ENCODE measurements at regions not wholly inside any gene's neighbourhood (a gene's known extent, or its start where the extent isn't known, plus 50 kb on each side); places are given as distances from the start of the nearest gene placed in this dataset.

DNA sequence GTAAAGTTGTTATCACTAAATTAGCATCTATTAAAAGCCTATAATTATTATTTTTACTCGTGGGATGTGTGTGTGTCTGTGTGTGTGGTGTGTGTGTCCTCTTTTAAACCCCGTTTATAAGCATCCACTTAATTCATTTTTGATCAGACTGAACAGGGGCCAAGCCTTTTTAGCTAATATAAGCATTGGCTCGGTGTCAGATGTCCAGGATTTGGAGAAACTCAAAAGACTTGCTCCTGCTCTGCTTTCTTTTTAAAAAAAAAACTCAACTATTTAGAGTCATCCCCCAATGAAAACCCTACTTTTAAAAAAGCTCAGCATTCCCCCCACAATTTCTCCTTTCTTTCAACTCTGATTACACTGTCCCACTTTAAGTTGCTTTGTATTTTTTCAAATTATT is 459.3 kb upstream of the MAF start:
- no peaks in the 10 kb centered on the region for H3K9me3 Mint-ChIP-seq

DNA sequence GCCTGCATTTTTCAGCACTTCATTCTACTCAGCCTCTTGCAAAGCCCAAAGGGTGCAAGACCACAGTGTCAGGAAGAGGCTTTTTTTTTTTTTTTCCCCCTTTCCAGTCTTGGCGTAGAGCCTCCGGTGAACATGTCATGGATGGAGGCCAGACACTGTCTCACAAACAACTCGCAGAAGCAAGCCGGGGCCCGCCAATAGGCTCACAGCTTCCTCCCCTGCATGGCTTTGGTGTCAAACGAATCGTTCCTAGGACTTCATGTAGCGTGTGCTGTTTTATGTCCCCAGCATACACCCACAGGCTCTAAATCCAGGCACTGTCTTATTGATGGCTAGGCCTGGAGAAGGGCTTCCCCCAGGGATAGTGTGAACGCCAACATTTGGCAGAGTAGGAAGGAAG is 457.7 kb upstream of the MAF start:
- Histone ChIP-seq H3K36me3 (ENCODE audit: control insufficient read depth in 2 of 3, insufficient read depth in 3 of 3, low read length in 3 of 3) (no peaks in the 10 kb centered on the region), H3K4me3 (ENCODE audit: low read length) (no peak overlapping the region), H3K9me3 (ENCODE audit: control insufficient read depth in 2 of 3, low read length in 3 of 3) (no peaks in the 10 kb centered on the region), H3K4me1 (ENCODE audit: control insufficient read depth in 2 of 2, insufficient read depth in 2 of 2, low read length in 2 of 2) (no peaks in the 10 kb centered on the region), H3K27ac (ENCODE audit: low read depth, low read length) (no peak overlapping the region), H3K27me3 (ENCODE audit: control insufficient read depth in 2 of 2, insufficient read depth in 2 of 2, low read length in 2 of 2) (no peaks in the 10 kb centered on the region)
- peaks cover 0 to 8% (median 0%) of the 10 kb centered on the region in 5 donors for H3K27me3 Mint-ChIP-seq
- H3K27ac Mint-ChIP-seq = no peak overlapping the region
- no peak overlapping the region for H3K4me3 Mint-ChIP-seq
- CTCF ChIA-PET = no interaction called here
- H3K9me3 Mint-ChIP-seq = no peaks in the 10 kb centered on the region
- DNase-seq = no peak
- H3K4me1 Mint-ChIP-seq = no peaks in the 10 kb centered on the region
- POLR2A ChIA-PET = no interaction called here
- intact Hi-C loops (cut with micrococcal nuclease) = no loop called here
- no peaks in the 10 kb centered on the region for H3K36me3 Mint-ChIP-seq
- no peak for ATAC-seq

More for the DNA sequence above, 459.3 kb upstream of the MAF start:
- Mint-ChIP-seq H3K4me1 (no peaks in the 10 kb centered on the region), H3K36me3 (no peaks in the 10 kb centered on the region), H3K27me3 (peaks cover 0 to 5% (median 0%) of the 10 kb centered on the region in 5 donors), H3K27ac (no peak overlapping the region), H3K4me3 (no peak overlapping the region)
- Histone ChIP-seq H3K9me3 (ENCODE audit: control insufficient read depth in 2 of 3, low read length in 3 of 3) (no peaks in the 10 kb centered on the region), H3K4me1 (ENCODE audit: control insufficient read depth in 2 of 2, insufficient read depth in 2 of 2, low read length in 2 of 2) (no peaks in the 10 kb centered on the region), H3K4me3 (ENCODE audit: low read length) (no peak overlapping the region), H3K27me3 (ENCODE audit: control insufficient read depth in 2 of 2, insufficient read depth in 2 of 2, low read length in 2 of 2) (no peaks in the 10 kb centered on the region), H3K27ac (ENCODE audit: low read depth, low read length) (no peak overlapping the region), H3K36me3 (ENCODE audit: control insufficient read depth in 2 of 3, insufficient read depth in 3 of 3, low read length in 3 of 3) (no peaks in the 10 kb centered on the region)
- ChIA-PET POLR2A (no interaction called here), CTCF (no interaction called here)
- ATAC-seq = no peak
- DNase-seq = no peak
- intact Hi-C loops (cut with micrococcal nuclease) = no loop called here

DNA sequence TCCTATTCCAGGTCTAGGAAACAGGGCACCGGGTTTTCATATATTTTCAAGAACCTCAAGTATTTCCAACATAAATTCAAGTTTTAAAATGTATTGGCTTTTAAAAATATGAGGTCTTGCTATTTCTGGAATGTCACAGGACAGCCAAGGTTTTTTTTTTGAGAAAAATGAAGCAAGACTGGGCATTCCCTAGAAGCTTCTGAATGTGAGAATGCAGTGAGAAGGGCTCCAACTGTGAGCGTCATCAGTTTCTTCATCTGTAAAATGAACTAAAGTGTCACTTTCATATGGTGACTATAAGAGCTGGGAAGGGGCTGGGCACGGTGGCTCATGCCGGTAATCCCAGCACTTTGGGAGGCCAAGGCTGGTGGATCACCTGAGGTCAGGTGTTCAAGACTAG is 455.8 kb upstream of the MAF start:
- Mint-ChIP-seq H3K36me3 (no peaks in the 10 kb centered on the region), H3K27ac (no peak overlapping the region), H3K27me3 (peaks cover 0 to 7% (median 3%) of the 10 kb centered on the region in 5 donors), H3K9me3 (no peaks in the 10 kb centered on the region), H3K4me3 (no peak overlapping the region), H3K4me1 (no peaks in the 10 kb centered on the region)
- CTCF ChIA-PET = no interaction called here
- POLR2A ChIA-PET = no interaction called here
- no peak overlapping the region for H3K4me3 ChIP-seq (ENCODE audit: low read length)
- no peaks in the 10 kb centered on the region for H3K36me3 ChIP-seq (ENCODE audit: control insufficient read depth in 2 of 3, insufficient read depth in 3 of 3, low read length in 3 of 3)
- ATAC-seq = no peak
- H3K9me3 ChIP-seq (ENCODE audit: control insufficient read depth in 2 of 3, low read length in 3 of 3) = no peaks in the 10 kb centered on the region
- no peaks in the 10 kb centered on the region for H3K4me1 ChIP-seq (ENCODE audit: control insufficient read depth in 2 of 2, insufficient read depth in 2 of 2, low read length in 2 of 2)
- DNase-seq = no peak
- no peak overlapping the region for H3K27ac ChIP-seq (ENCODE audit: low read depth, low read length)
- no peaks in the 10 kb centered on the region for H3K27me3 ChIP-seq (ENCODE audit: control insufficient read depth in 2 of 2, insufficient read depth in 2 of 2, low read length in 2 of 2)
- intact Hi-C loops (cut with micrococcal nuclease) = no loop called here

DNA sequence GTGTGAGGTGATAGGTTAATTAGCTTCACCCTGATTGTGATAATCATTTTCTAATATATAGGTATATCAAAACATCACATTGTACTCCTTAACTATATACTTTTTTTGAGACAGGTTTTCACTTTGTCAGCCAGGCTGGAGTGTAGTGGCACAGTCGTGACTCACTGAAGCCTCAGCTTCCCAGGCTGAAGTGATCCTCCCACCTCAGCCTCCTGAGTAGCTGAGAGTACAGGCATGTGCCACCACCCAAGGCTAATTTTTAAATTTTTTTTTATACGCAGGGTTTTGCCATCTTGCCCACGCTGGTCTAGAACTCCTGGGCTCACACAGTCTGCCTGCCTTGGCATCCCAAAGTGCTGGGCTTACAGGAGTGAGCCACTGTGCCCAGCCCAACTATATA is 455.3 kb upstream of the MAF start:
- Mint-ChIP-seq H3K4me3 (no peak overlapping the region), H3K36me3 (no peaks in the 10 kb centered on the region), H3K9me3 (peaks cover 0 to under 1% (median 0%) of the 10 kb centered on the region in 11 donors), H3K27ac (no peak overlapping the region), H3K4me1 (no peaks in the 10 kb centered on the region), H3K27me3 (peaks cover 0 to 7% (median 3%) of the 10 kb centered on the region in 5 donors)
- H3K36me3 ChIP-seq (ENCODE audit: control insufficient read depth in 2 of 3, insufficient read depth in 3 of 3, low read length in 3 of 3) = no peaks in the 10 kb centered on the region
- ChIA-PET CTCF (interaction anchor here (0.6 kb wide), 1 partner anchor 1285 kb away, joined by 3 read pairs; no protein-coding TSS in a partner anchor), POLR2A (no interaction called here)
- intact Hi-C loops (cut with micrococcal nuclease) = no loop called here
- no peak for DNase-seq
- no peak overlapping the region for H3K27ac ChIP-seq (ENCODE audit: low read depth, low read length)
- no peak for ATAC-seq
- no peaks in the 10 kb centered on the region for H3K27me3 ChIP-seq (ENCODE audit: control insufficient read depth in 2 of 2, insufficient read depth in 2 of 2, low read length in 2 of 2)
- H3K4me3 ChIP-seq (ENCODE audit: low read length) = no peak overlapping the region
- no peaks in the 10 kb centered on the region for H3K4me1 ChIP-seq (ENCODE audit: control insufficient read depth in 2 of 2, insufficient read depth in 2 of 2, low read length in 2 of 2)
- H3K9me3 ChIP-seq (ENCODE audit: control insufficient read depth in 2 of 3, low read length in 3 of 3) = no peaks in the 10 kb centered on the region

DNA sequence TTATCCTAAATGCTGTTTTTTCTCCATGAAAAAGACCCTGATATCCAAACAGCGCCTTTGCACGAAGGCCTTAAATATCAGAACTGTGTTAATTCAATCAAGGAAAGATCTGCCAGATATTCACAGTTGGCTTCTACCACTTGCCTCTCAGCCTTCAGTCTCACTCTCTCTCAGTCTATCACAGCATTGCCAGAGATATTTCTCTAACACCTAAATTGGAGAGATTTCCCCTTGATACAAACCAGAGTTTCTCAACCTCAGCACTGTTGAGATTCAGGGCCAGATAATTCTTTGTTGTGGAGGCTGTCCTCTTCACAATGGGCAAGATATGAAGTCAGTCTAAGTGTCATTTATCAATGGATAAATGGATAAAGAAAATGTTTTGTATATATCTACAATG is 454.1 kb upstream of the MAF start:
- no peak overlapping the region for H3K4me3 Mint-ChIP-seq
- H3K36me3 Mint-ChIP-seq = no peaks in the 10 kb centered on the region
- H3K27ac ChIP-seq (ENCODE audit: low read depth, low read length) = no peak overlapping the region
- CTCF ChIA-PET = no interaction called here
- no peaks in the 10 kb centered on the region for H3K36me3 ChIP-seq (ENCODE audit: control insufficient read depth in 2 of 3, insufficient read depth in 3 of 3, low read length in 3 of 3)
- intact Hi-C loops (cut with micrococcal nuclease) = no loop called here
- ATAC-seq (no peak), DNase-seq (no peak)
- peaks cover 0 to 5% (median 0%) of the 10 kb centered on the region in 11 donors for H3K9me3 Mint-ChIP-seq
- H3K4me3 ChIP-seq (ENCODE audit: low read length) = no peak overlapping the region
- peaks cover 0 to 7% (median 3%) of the 10 kb centered on the region in 5 donors for H3K27me3 Mint-ChIP-seq
- H3K4me1 ChIP-seq (ENCODE audit: control insufficient read depth in 2 of 2, insufficient read depth in 2 of 2, low read length in 2 of 2) = no peaks in the 10 kb centered on the region
- no peaks in the 10 kb centered on the region for H3K4me1 Mint-ChIP-seq
- POLR2A ChIA-PET = no interaction called here
- no peaks in the 10 kb centered on the region for H3K27me3 ChIP-seq (ENCODE audit: control insufficient read depth in 2 of 2, insufficient read depth in 2 of 2, low read length in 2 of 2)
- H3K9me3 ChIP-seq (ENCODE audit: control insufficient read depth in 2 of 3, low read length in 3 of 3) = no peaks in the 10 kb centered on the region
- H3K27ac Mint-ChIP-seq = no peak overlapping the region

DNA sequence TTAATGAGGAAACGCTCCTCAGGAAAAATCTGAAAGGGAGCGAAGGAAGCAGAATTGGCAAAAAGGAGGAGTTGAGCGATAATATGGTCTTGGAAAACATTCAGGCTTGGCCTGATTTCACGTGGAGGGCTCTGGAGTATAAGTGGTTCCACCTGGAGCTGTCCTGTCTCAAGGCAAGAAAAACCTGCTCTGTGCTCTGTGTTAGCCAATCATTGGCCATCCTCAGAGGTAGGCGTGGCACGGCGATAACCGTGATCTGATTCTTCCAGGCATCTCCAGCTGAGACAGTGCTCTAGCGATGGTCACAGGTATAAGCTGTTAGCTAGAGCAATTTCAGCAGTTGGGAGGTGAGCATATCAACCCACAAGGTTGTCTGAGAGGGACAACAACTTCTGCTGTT is 450.5 kb upstream of the MAF start:
- DNase-seq = no peak
- H3K4me3 ChIP-seq (ENCODE audit: low read length) = no peak overlapping the region
- H3K27me3 ChIP-seq (ENCODE audit: control insufficient read depth in 2 of 2, insufficient read depth in 2 of 2, low read length in 2 of 2) = no peaks in the 10 kb centered on the region
- no peak overlapping the region for H3K27ac ChIP-seq (ENCODE audit: low read depth, low read length)
- H3K27me3 Mint-ChIP-seq = peaks cover 3 to 10% (median 7%) of the 10 kb centered on the region in 5 donors
- H3K4me3 Mint-ChIP-seq = no peak overlapping the region
- intact Hi-C loops (cut with micrococcal nuclease) = no loop called here
- H3K27ac Mint-ChIP-seq = no peak overlapping the region
- H3K36me3 ChIP-seq (ENCODE audit: control insufficient read depth in 2 of 3, insufficient read depth in 3 of 3, low read length in 3 of 3) = no peaks in the 10 kb centered on the region
- POLR2A ChIA-PET = no interaction called here
- peaks cover 0 to 9% (median 0%) of the 10 kb centered on the region in 11 donors for H3K9me3 Mint-ChIP-seq
- no peak for ATAC-seq
- H3K9me3 ChIP-seq (ENCODE audit: control insufficient read depth in 2 of 3, low read length in 3 of 3) = no peaks in the 10 kb centered on the region
- H3K36me3 Mint-ChIP-seq = no peaks in the 10 kb centered on the region
- no peaks in the 10 kb centered on the region for H3K4me1 Mint-ChIP-seq
- H3K4me1 ChIP-seq (ENCODE audit: control insufficient read depth in 2 of 2, insufficient read depth in 2 of 2, low read length in 2 of 2) = no peaks in the 10 kb centered on the region
- CTCF ChIA-PET = no interaction called here

DNA sequence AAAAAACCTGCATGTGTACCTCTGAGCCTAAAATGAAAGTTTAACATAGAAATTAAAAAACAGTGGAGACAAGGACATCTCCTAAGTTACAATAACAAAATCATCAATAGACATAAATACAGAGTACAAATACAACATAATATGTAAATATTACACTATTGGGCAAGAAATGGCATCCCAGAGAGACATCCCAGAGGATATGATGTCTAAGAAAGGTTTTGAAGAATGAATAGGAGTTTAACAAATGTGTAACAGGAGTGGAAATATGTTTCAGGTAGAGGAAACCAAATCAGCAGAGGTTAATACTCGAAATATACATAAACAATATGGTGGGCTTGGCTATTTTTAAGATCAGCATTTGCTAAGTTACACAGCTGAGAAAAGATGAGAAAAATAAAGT is 447.7 kb upstream of the MAF start:
- DNase-seq = no peak
- ATAC-seq = no peak
- Mint-ChIP-seq H3K4me1 (no peaks in the 10 kb centered on the region), H3K27ac (no peak overlapping the region), H3K27me3 (peaks cover 8 to 14% (median 10%) of the 10 kb centered on the region in 5 donors), H3K36me3 (no peaks in the 10 kb centered on the region), H3K9me3 (peaks cover 0 to 9% (median 0%) of the 10 kb centered on the region in 11 donors), H3K4me3 (no peak overlapping the region)
- POLR2A ChIA-PET = no interaction called here
- no peaks in the 10 kb centered on the region for H3K9me3 ChIP-seq (ENCODE audit: control insufficient read depth in 2 of 3, low read length in 3 of 3)
- H3K27ac ChIP-seq (ENCODE audit: low read depth, low read length) = no peak overlapping the region
- CTCF ChIA-PET = no interaction called here
- no peaks in the 10 kb centered on the region for H3K4me1 ChIP-seq (ENCODE audit: control insufficient read depth in 2 of 2, insufficient read depth in 2 of 2, low read length in 2 of 2)
- intact Hi-C loops (cut with micrococcal nuclease) = no loop called here
- no peaks in the 10 kb centered on the region for H3K36me3 ChIP-seq (ENCODE audit: control insufficient read depth in 2 of 3, insufficient read depth in 3 of 3, low read length in 3 of 3)
- no peaks in the 10 kb centered on the region for H3K27me3 ChIP-seq (ENCODE audit: control insufficient read depth in 2 of 2, insufficient read depth in 2 of 2, low read length in 2 of 2)
- no peak overlapping the region for H3K4me3 ChIP-seq (ENCODE audit: low read length)

Measured in naive thymus-derived CD4-positive, alpha-beta T cell (primary cell).